Fibroblast of villous mesenchyme (primary cell): ENCODE measurements at regions not wholly inside any gene's neighbourhood (a gene's known extent, or its start where the extent isn't known, plus 50 kb on each side); places are given as distances from the start of the nearest gene placed in this dataset.

ENCODE experiments used
- DNase-seq: peaks from one replicate; pipeline ENCODE4 v3.0.0-alpha.2; 2010; ENCODE audit warnings: low read depth
- H3K4me3 ChIP-seq: 2 replicates; pipeline ENCODE4 v1.5.1; 2011; ENCODE audit warnings: low read depth, mild to moderate bottlenecking, low read length
- TF ChIP-seq, protein P1 (sequence below): IDR thresholded peaks from 2 replicates; pipeline ENCODE4 v1.5.1; 2012; ENCODE audit warnings: low read depth, mild to moderate bottlenecking, low read length; ENCODE audit not compliant: insufficient read depth

DNA sequence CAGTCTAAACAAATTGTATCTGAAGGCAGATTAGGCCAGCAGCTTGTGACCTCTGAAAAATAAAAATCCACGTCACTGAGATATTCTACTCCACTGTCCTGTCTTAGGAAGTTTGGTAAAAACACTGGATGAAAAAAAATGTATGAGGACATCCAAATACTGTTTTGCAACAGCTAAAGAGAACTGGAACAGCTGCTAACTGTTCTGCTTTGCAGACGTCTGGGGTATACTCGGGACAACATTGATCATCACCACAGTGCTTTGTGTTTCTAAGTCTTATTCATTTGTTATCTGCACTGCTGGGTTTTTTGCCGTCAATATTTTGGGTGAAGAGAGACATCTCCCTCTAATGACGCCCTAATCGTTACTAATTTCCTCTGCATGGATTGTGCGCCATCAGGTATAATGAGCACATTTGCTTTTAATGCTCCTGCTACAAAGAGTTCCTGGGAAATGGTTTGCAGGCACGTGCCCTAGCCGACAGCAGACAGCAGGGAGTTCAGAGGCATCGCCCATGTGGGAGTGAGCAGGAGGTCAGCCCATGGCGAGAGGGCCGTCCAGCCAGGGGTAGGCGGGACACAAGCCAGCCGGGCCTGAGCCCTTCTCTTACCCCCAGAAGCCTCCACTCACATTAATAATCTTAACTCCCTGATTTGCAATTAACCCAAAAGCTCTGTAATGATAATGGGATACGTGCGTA lies 87.0 kb downstream of the CBLN1 start:
- TF ChIP-seq, protein P1, sequence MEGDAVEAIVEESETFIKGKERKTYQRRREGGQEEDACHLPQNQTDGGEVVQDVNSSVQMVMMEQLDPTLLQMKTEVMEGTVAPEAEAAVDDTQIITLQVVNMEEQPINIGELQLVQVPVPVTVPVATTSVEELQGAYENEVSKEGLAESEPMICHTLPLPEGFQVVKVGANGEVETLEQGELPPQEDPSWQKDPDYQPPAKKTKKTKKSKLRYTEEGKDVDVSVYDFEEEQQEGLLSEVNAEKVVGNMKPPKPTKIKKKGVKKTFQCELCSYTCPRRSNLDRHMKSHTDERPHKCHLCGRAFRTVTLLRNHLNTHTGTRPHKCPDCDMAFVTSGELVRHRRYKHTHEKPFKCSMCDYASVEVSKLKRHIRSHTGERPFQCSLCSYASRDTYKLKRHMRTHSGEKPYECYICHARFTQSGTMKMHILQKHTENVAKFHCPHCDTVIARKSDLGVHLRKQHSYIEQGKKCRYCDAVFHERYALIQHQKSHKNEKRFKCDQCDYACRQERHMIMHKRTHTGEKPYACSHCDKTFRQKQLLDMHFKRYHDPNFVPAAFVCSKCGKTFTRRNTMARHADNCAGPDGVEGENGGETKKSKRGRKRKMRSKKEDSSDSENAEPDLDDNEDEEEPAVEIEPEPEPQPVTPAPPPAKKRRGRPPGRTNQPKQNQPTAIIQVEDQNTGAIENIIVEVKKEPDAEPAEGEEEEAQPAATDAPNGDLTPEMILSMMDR, result no peak
- no peak for DNase-seq
- H3K4me3 ChIP-seq, result no peak overlapping the region

DNA sequence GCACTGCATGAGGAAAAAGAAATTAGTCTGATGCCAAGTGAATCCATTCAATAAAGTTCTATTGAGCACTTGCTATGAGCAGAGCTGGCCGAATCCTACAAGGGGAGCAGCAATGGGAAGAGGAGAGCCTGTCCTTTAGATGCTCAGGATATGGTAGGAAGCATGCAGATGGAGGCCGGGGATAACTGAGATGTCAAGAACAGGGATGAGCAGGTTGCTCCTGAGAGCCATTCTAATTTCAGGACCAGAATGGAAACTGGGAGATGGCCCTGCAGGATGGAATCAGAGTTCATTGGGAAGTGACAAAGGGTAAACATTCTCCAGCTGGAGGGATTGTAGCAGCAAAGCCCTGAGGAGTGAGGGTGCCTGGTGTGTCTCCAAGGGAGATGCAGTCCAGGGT lies 88.0 kb downstream of the CBLN1 start:
- H3K4me3 ChIP-seq, result no peak overlapping the region
- no peak for DNase-seq
- TF ChIP-seq, protein P1, result no peak

DNA sequence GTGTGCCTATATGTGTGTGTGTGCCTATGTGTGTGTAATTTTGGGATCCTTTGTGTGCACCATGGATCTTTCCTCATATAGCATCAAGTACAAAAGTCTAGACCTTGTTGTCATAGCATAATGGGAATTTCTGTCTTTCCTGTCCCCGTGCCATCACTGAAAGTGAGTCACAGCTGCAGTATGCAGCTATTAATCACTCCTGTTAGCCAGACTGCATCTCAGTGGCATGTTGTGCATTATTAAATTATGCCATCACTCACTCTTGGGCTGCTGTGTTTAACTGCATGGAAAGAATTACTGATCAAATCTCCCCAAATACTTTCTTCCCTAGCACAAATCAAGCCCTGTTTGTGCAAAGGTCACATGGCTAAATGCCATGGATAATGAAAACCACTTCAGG lies 92.4 kb downstream of the CBLN1 start:
- no peak for DNase-seq
- TF ChIP-seq, protein P1, result no peak
- H3K4me3 ChIP-seq, result no peak overlapping the region

DNA sequence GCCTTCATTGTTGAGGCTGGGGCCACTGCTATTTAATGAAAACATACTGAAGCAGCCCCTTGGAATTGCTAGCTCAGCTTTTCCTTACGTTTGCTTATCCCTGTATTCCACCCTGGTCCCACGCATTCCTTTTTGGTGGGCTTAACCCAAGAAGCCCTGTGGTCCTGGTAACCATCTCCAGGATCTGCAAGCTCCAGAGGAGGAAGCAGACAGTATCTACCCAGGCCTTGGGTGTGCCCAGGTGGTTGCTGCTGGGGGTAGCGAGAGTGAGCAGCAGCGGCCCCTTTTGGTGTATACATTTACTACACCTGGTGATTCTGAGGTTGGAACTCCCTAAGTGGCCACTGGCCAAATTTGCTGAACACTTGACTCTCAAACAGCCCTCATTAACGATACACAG lies 97.7 kb downstream of the CBLN1 start:
- TF ChIP-seq, protein P1, result no peak
- no peak for DNase-seq

DNA sequence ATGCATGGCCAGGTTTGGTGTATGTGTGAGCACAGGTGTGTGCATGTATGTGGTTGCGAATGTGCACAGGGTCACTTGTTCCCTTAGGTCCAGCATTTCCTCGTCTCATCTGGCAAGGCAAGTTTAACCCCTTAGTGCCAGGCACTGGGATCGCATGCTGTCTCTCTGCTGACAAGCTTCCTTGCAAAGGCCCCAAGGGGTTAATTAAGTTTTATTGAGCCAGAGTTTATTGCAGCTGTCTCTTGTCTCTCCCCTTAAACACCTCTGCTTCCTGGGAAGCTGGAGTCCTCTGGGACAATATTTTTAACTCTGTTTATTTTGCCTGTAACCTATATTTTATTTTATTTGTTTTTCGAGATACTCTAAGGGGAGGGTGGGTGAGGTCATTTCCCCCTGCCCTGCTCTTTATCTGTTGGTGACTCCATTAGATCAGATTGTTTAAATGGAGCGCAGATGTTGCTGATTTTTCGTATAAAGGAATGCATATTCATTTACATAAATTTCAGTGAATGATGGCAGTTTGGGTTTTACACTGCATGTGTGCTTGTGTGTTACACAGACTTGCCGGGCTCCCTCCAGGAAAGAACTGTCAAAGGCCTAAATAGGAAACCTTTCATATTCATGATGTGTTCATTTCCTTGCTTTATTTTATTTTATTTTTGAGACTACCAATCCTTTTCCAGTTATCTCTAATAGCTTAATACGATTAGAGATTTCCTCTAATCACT lies 99.7 kb downstream of the CBLN1 start:
- no peak for DNase-seq
- TF ChIP-seq, protein P1, result no peak
- no peak overlapping the region for H3K4me3 ChIP-seq

More for the DNA sequence above, 97.7 kb downstream of the CBLN1 start:
- H3K4me3 ChIP-seq, result no peak overlapping the region

DNA sequence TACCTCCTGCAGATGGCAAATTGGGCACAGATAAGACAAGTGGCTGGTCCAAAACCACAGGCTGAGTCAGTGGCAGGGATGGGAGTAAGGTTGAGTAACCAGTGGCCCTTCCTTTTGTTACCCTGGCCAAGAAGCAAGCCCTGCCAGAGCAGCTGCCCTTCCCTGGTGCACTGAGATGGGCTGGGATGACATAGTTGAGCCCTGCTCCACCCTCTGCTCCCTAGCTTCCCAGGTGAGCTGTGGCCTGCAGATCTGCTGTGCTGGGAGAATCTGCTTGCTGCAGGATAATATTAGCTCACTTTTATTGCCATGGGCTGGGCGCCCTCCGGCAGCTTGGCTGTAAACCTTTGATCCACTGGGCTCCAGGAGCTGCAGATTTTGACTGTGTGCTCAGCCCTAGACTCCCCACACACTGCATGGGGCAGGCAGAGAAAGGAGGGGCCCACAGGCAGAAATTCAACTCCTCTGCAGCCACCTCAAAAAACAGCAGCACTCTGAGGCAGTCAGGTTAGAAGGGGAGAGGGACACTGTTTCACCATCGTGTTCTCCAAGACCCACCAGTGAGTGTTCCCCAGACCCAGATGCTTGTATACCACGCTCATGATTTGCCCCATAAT lies 101.8 kb downstream of the CBLN1 start:
- TF ChIP-seq, protein P1, result no peak
- no peak overlapping the region for H3K4me3 ChIP-seq
- DNase-seq, result no peak
